Activated CD4-positive, alpha-beta memory T cell treated with anti-CD3 and anti-CD28 coated beads, Interleukin-2, amount 10 ng/mL, durations not matched to agents 7 days and 5 days (primary cell): ENCODE measurements at regions not wholly inside any gene's neighbourhood (a gene's known extent, or its start where the extent isn't known, plus 50 kb on each side); places are given as distances from the start of the nearest gene placed in this dataset.
"Not testable (repeated sequence)": the region's sequence is repeated elsewhere in the genome, so short reads cannot be mapped to it uniquely, and the experiment has no call there.

Source experiments
- CTCF ChIA-PET: fragments of 350-600 bp; sonication (Branson Sonifier 250); formaldehyde crosslinking; loops from one replicate; lab custom pipeline; 2021; ENCODE audit warnings: antibody characterized with exemption, inconsistent platforms; lab: Charles Lee
- POLR2A ChIA-PET: fragments of 350-600 bp; sonication (Branson Sonifier 250); formaldehyde crosslinking; loops from one replicate; lab custom pipeline; 2021; ENCODE audit warnings: antibody characterized with exemption; lab: Charles Lee
- DNase-seq: peaks from one replicate; pipeline ENCODE4 v3.0.0-alpha.2; 2020
- H3K27ac Mint-ChIP-seq: one replicate; pipeline ENCODE4 v1.8.0; 2021; ENCODE audit warnings: mild to moderate bottlenecking, mixed read lengths
- H3K27me3 Mint-ChIP-seq: one replicate; pipeline ENCODE4 v1.8.0; 2021; ENCODE audit warnings: mixed read lengths
- H3K36me3 Mint-ChIP-seq: one replicate; pipeline ENCODE4 v1.8.0; 2021; ENCODE audit warnings: low read depth, mixed read lengths
- H3K4me1 Mint-ChIP-seq: one replicate; pipeline ENCODE4 v1.8.0; 2021; ENCODE audit warnings: mixed read lengths
- H3K4me3 Mint-ChIP-seq: one replicate; pipeline ENCODE4 v1.8.0; 2021; ENCODE audit warnings: mild to moderate bottlenecking, mixed read lengths
- H3K9me3 Mint-ChIP-seq: one replicate; pipeline ENCODE4 v1.8.0; 2021; ENCODE audit warnings: mixed read lengths

- CTCF ChIA-PET, result no interaction called here
- H3K4me1 Mint-ChIP-seq, result no peaks in the 10 kb centered on the region
- no peak overlapping the region for H3K4me3 Mint-ChIP-seq
- POLR2A ChIA-PET, result no interaction called here
- H3K9me3 Mint-ChIP-seq, result peaks cover 6% of the 10 kb centered on the region
- H3K36me3 Mint-ChIP-seq, result no peaks in the 10 kb centered on the region
- H3K27ac Mint-ChIP-seq, result no peak overlapping the region
- H3K27me3 Mint-ChIP-seq, result no peaks in the 10 kb centered on the region
- no peak for DNase-seq
These were observed 919.2 kb downstream of the STIM2 start for GRCh38 chr4:27779827-27780226.

DNA sequence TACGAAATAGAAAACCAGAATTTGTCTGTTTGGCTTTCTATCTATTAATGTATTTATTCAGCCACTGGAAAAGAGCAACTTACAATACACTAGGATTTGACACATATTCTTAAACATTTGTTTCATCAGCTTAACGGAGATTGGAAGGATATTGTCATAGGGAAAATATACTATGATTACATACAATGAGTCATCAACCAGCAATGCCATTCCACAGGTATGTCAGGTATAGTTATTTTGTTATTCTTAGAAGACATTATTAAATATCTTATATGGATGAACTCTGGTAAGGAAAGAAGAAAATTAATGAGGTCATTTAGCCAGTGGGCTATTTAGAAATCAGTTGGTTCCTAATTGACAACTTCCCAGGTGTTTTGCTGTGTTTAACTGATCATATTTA lies 926.6 kb downstream of the STIM2 start:
- no peak overlapping the region for H3K27ac Mint-ChIP-seq
- H3K9me3 Mint-ChIP-seq, result no peaks in the 10 kb centered on the region
- no peaks in the 10 kb centered on the region for H3K36me3 Mint-ChIP-seq
- POLR2A ChIA-PET, result no interaction called here
- H3K4me3 Mint-ChIP-seq, result no peak overlapping the region
- no peaks in the 10 kb centered on the region for H3K27me3 Mint-ChIP-seq
- DNase-seq, result no peak
- CTCF ChIA-PET, result no interaction called here
- no peaks in the 10 kb centered on the region for H3K4me1 Mint-ChIP-seq

DNA sequence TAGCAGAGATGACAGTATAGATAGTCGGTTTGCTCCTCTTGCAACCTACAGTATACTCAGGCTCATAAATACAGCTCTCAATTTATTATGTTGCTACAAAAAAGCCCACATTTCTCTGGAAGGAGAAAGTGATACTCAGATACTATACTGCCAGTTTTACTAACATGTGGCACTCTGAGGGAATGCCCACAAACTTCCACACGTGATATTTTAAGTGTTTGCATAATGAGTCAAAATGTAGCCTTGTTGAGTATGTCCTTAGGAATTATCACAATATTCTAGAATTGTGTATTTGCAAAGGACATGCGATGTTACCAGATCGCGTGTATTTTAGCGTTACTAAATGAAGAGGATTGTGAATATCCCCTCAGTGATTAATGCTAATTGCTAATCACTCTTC lies 929.1 kb downstream of the STIM2 start:
- CTCF ChIA-PET, result no interaction called here
- no peak overlapping the region for H3K27ac Mint-ChIP-seq
- no peaks in the 10 kb centered on the region for H3K4me1 Mint-ChIP-seq
- H3K36me3 Mint-ChIP-seq, result no peaks in the 10 kb centered on the region
- H3K27me3 Mint-ChIP-seq, result no peaks in the 10 kb centered on the region
- H3K4me3 Mint-ChIP-seq, result no peak overlapping the region
- no peaks in the 10 kb centered on the region for H3K9me3 Mint-ChIP-seq
- no peak for DNase-seq
- POLR2A ChIA-PET, result no interaction called here

- CTCF ChIA-PET, result no interaction called here
- H3K9me3 Mint-ChIP-seq, result no peaks in the 10 kb centered on the region
- no peaks in the 10 kb centered on the region for H3K36me3 Mint-ChIP-seq
- H3K27me3 Mint-ChIP-seq, result no peaks in the 10 kb centered on the region
- DNase-seq, result no peak
- POLR2A ChIA-PET, result no interaction called here
- no peaks in the 10 kb centered on the region for H3K4me1 Mint-ChIP-seq
- no peak overlapping the region for H3K27ac Mint-ChIP-seq
- no peak overlapping the region for H3K4me3 Mint-ChIP-seq
These were observed 930.3 kb downstream of the STIM2 start for GRCh38 chr4:27790911-27791310.

- H3K4me3 Mint-ChIP-seq, result no peak overlapping the region
- no peaks in the 10 kb centered on the region for H3K36me3 Mint-ChIP-seq
- DNase-seq, result no peak
- ChIA-PET POLR2A (no interaction called here), CTCF (no interaction called here)
- H3K27ac Mint-ChIP-seq, result no peak overlapping the region
- no peaks in the 10 kb centered on the region for H3K4me1 Mint-ChIP-seq
- H3K9me3 Mint-ChIP-seq, result no peaks in the 10 kb centered on the region
- H3K27me3 Mint-ChIP-seq, result no peaks in the 10 kb centered on the region
These were observed 931.0 kb downstream of the STIM2 start for GRCh38 chr4:27791640-27792039.

DNA sequence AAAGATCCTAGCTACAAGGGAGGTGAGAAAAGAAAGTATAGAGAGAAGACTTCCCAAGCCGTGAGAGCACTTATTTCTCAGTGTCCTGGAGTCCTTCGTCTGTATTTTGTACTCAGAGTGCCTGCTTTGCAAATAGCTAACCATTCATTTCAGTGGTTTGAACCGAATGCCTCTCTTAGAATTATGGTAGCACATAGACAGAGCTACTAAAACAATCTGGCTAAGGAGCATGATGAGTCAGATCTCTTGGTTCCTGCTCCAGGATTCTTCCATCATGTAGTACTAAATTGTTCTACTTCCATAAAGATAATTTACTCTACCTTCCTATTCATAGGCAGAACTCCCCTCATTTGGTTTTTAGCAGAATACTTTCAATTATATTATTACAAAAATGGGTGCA lies 946.6 kb downstream of the STIM2 start:
- peaks cover 9% of the 10 kb centered on the region for H3K9me3 Mint-ChIP-seq
- no peaks in the 10 kb centered on the region for H3K27me3 Mint-ChIP-seq
- H3K4me3 Mint-ChIP-seq, result no peak overlapping the region
- no peaks in the 10 kb centered on the region for H3K36me3 Mint-ChIP-seq
- ChIA-PET POLR2A (no interaction called here), CTCF (no interaction called here)
- H3K27ac Mint-ChIP-seq, result no peak overlapping the region
- no peaks in the 10 kb centered on the region for H3K4me1 Mint-ChIP-seq
- DNase-seq, result no peak

DNA sequence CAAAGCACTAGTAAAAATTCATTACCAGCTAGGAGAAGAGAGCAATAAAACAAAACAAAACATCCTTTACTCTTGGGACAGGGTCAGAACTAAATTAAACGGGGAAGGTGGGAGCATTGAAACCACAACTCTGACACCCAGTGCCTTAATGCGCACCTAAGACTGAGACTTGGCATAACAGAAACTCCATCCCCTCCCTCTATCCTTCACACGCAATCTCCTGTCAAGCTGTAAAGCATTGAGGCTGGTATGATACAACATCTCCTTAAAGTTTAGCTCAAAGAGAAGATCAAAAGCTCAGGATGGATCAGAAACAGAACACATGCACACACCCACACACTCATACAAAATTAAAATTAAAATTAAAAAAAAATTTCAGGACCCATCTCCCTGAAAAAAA lies 951.3 kb downstream of the STIM2 start:
- no peak overlapping the region for H3K4me3 Mint-ChIP-seq
- H3K36me3 Mint-ChIP-seq, result no peaks in the 10 kb centered on the region
- peaks cover 9% of the 10 kb centered on the region for H3K9me3 Mint-ChIP-seq
- ChIA-PET CTCF (no interaction called here), POLR2A (no interaction called here)
- H3K4me1 Mint-ChIP-seq, result no peaks in the 10 kb centered on the region
- H3K27me3 Mint-ChIP-seq, result no peaks in the 10 kb centered on the region
- H3K27ac Mint-ChIP-seq, result no peak overlapping the region
- DNase-seq, result no peak

GRCh38 chr4:27813226-27813625 lies 952.6 kb downstream of the STIM2 start:
- H3K27ac Mint-ChIP-seq, H3K36me3 Mint-ChIP-seq, H3K4me1 Mint-ChIP-seq, H3K27me3 Mint-ChIP-seq, CTCF ChIA-PET, POLR2A ChIA-PET, H3K4me3 Mint-ChIP-seq, H3K9me3 Mint-ChIP-seq, DNase-seq: not testable (repeated sequence)

GRCh38 chr4:27813699-27814425 lies 953.2 kb downstream of the STIM2 start:
- CTCF ChIA-PET, POLR2A ChIA-PET, H3K27ac Mint-ChIP-seq: not testable (repeated sequence)

DNA sequence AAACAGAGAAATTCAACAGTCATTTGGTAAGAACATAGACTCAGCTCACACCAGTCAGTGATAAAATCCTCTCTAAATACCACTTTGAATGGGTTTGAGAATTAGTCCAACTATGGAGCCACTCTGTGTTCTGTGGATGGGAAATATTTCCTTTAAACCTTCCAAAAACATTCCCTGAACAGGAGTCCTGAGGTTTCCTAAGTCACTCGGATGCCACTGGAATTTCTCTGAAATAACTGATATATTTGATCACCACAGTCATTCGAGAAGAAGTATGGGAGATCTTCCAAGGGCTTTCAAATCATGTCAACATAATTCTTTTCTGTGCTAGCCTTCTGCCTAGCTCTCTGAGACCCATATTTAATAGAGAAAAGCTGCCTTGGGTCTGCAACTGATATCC lies 958.6 kb downstream of the STIM2 start:
- DNase-seq, result no peak
- POLR2A ChIA-PET, result no interaction called here
- Mint-ChIP-seq H3K9me3 (peaks cover 3% of the 10 kb centered on the region), H3K36me3 (no peaks in the 10 kb centered on the region), H3K27me3 (no peaks in the 10 kb centered on the region), H3K4me1 (no peaks in the 10 kb centered on the region), H3K4me3 (no peak overlapping the region), H3K27ac (no peak overlapping the region)
- CTCF ChIA-PET, result no interaction called here

More at GRCh38 chr4:27813699-27814425, 953.2 kb downstream of the STIM2 start:
- DNase-seq, H3K36me3 Mint-ChIP-seq, H3K4me1 Mint-ChIP-seq, H3K27me3 Mint-ChIP-seq, H3K9me3 Mint-ChIP-seq, H3K4me3 Mint-ChIP-seq: not testable (repeated sequence)

DNA sequence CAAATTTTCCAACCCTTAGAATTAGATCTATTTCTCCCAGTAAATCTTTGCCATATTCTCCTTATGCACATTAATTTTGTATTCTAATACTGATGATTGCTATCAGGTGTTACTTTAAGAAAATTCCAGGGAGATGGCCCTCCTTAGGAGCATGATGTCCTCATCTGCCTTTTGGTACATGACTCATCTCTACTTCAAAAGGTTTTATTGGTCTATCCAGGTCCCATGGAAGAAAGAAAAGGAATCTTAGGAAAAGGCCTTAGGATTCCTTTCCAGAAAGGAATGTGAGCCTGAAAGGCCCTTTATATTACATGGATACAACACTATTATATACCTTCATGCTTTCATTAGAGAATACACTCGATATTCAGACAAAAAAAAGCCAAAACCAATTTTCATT lies 968.2 kb downstream of the STIM2 start:
- H3K27ac Mint-ChIP-seq, result no peak overlapping the region
- no peaks in the 10 kb centered on the region for H3K36me3 Mint-ChIP-seq
- no peak overlapping the region for H3K4me3 Mint-ChIP-seq
- H3K27me3 Mint-ChIP-seq, result no peaks in the 10 kb centered on the region
- CTCF ChIA-PET, result no interaction called here
- no peak for DNase-seq
- no peaks in the 10 kb centered on the region for H3K4me1 Mint-ChIP-seq
- peaks cover 4% of the 10 kb centered on the region for H3K9me3 Mint-ChIP-seq
- POLR2A ChIA-PET, result no interaction called here

DNA sequence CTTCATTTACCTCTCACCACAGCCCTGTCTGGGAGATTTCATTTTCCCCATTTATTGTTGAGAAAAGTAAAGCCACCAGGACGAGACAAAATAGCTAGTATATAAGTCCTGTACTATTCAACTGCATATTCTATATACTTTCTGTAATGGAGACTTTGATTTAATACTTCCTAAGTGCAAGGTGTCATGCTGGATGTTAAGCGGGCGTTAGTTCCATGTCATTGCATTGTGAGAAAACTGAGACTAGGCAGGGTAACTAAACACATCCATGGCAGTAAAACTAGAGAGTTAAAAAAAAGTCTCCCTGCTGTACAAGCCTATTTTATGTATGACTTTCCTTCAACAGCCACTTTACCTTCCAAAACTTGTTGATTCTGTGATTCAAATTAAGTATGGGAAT lies 969.6 kb downstream of the STIM2 start:
- no peak for DNase-seq
- H3K27me3 Mint-ChIP-seq, result no peaks in the 10 kb centered on the region
- no peak overlapping the region for H3K27ac Mint-ChIP-seq
- ChIA-PET POLR2A (no interaction called here), CTCF (no interaction called here)
- no peaks in the 10 kb centered on the region for H3K4me1 Mint-ChIP-seq
- H3K4me3 Mint-ChIP-seq, result no peak overlapping the region
- peaks cover 2% of the 10 kb centered on the region for H3K9me3 Mint-ChIP-seq
- no peaks in the 10 kb centered on the region for H3K36me3 Mint-ChIP-seq

GRCh38 chr4:27835851-27836250 lies 975.2 kb downstream of the STIM2 start:
- H3K36me3 Mint-ChIP-seq, result no peaks in the 10 kb centered on the region
- H3K27ac Mint-ChIP-seq, result no peak overlapping the region
- peaks cover 2% of the 10 kb centered on the region for H3K9me3 Mint-ChIP-seq
- no peak overlapping the region for H3K4me3 Mint-ChIP-seq
- ChIA-PET POLR2A (no interaction called here), CTCF (no interaction called here)
- DNase-seq, result no peak
- no peaks in the 10 kb centered on the region for H3K4me1 Mint-ChIP-seq
- H3K27me3 Mint-ChIP-seq, result no peaks in the 10 kb centered on the region

DNA sequence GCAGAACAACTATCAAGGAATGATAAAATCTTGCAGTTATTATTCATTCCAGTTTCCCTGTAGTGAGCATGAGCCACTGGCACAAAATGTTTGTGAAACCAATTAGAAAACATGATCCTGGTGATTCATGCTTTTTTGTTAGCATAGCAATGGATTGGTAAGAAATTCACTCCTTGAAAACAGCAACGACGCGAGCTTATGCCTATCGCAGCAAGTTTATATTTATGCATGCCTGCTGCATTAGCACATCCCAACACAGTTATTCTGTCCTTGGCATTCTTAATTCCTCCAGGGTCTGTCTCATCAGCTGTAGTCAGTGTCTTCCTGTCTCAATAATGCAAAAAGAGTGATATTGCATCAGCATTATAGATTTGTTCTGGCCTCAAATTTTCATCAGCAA lies 975.9 kb downstream of the STIM2 start:
- peaks cover 6% of the 10 kb centered on the region for H3K9me3 Mint-ChIP-seq
- no peaks in the 10 kb centered on the region for H3K27me3 Mint-ChIP-seq
- ChIA-PET POLR2A (no interaction called here), CTCF (no interaction called here)
- no peaks in the 10 kb centered on the region for H3K4me1 Mint-ChIP-seq
- no peak for DNase-seq
- H3K4me3 Mint-ChIP-seq, result no peak overlapping the region
- H3K36me3 Mint-ChIP-seq, result no peaks in the 10 kb centered on the region
- H3K27ac Mint-ChIP-seq, result no peak overlapping the region
